NB4 (cell line): ENCODE measurements at regions not wholly inside any gene's neighbourhood (a gene's known extent, or its start where the extent isn't known, plus 50 kb on each side); places are given as distances from the start of the nearest gene placed in this dataset.
"Not testable (repeated sequence)": the region's sequence is repeated elsewhere in the genome, so short reads cannot be mapped to it uniquely, and the experiment has no call there.

Experiments used
- CTCF ChIP-seq: IDR thresholded peaks from one replicate; pipeline ENCODE4 v1.5.1; 2012; ENCODE audit warnings: low read depth, low read length
- POLR2A ChIP-seq: IDR thresholded peaks from 2 replicates; pipeline ENCODE4 v1.6.1; 2011; ENCODE audit warnings: mild to moderate bottlenecking; ENCODE audit not compliant: insufficient read length; ENCODE audit errors: extremely low read depth

- TF ChIP-seq CTCF, POLR2A: not testable (repeated sequence)
Measured at GRCh38 chr1:234846813-234847212, 236.8 kb upstream of the IRF2BP2 start.
